ENCODE measurements at regions not wholly inside any gene's neighbourhood (a gene's known extent, or its start where the extent isn't known, plus 50 kb on each side); places are given as distances from the start of the nearest gene placed in this dataset.

GRCh38 chr18:43961722-43962121 lies 684.4 kb upstream of the SYT4 start:
- no peak for TF ChIP-seq CTCF (IDR thresholded peaks at IDR 0.05)
- TF ChIP-seq ZFX (IDR thresholded peaks at IDR 0.05; ENCODE audit: borderline replicate concordance), result no peak
